ENCODE measurements at regions not wholly inside any gene's neighbourhood (a gene's known extent, or its start where the extent isn't known, plus 50 kb on each side); places are given as distances from the start of the nearest gene placed in this dataset.

- TF ChIP-seq, protein P1, sequence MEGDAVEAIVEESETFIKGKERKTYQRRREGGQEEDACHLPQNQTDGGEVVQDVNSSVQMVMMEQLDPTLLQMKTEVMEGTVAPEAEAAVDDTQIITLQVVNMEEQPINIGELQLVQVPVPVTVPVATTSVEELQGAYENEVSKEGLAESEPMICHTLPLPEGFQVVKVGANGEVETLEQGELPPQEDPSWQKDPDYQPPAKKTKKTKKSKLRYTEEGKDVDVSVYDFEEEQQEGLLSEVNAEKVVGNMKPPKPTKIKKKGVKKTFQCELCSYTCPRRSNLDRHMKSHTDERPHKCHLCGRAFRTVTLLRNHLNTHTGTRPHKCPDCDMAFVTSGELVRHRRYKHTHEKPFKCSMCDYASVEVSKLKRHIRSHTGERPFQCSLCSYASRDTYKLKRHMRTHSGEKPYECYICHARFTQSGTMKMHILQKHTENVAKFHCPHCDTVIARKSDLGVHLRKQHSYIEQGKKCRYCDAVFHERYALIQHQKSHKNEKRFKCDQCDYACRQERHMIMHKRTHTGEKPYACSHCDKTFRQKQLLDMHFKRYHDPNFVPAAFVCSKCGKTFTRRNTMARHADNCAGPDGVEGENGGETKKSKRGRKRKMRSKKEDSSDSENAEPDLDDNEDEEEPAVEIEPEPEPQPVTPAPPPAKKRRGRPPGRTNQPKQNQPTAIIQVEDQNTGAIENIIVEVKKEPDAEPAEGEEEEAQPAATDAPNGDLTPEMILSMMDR (conservative IDR thresholded peaks at IDR 0.05 in 1 of 2, IDR thresholded peaks at IDR 0.05 in 1 of 2; ENCODE audit: low read depth in 1 of 2, low read length in 2 of 2) = no peak
- no peak for TF ChIP-seq EZH2 (IDR thresholded peaks at IDR 0.05; ENCODE audit: low read length, missing control alignments)
- Histone ChIP-seq H2AFZ (ENCODE audit: low read length) (no peak overlapping the region), H3K9me3 (ENCODE audit: control insufficient read depth, insufficient read depth, low read depth, low read length) (no peaks in the 10 kb centered on the region), H3K27me3 (ENCODE audit: control insufficient read depth, insufficient read depth, low read length) (no peaks in the 10 kb centered on the region), H3K4me2 (ENCODE audit: extremely low read depth, insufficient read depth, low read length) (no peak overlapping the region), H4K20me1 (ENCODE audit: control insufficient read depth, extremely low read depth, insufficient read depth, low read length) (no peaks in the 10 kb centered on the region), H3K79me2 (ENCODE audit: control insufficient read depth, insufficient read depth, low read length) (no peaks in the 10 kb centered on the region), H3K9ac (ENCODE audit: insufficient read depth, low read length) (no peak overlapping the region), H3K4me3 (replicated peaks in 1 of 4; ENCODE audit: control extremely low read depth in 1 of 4, insufficient read depth in 1 of 4, low read depth in 3 of 4, low read length in 4 of 4) (no peak overlapping the region), H3K4me1 (ENCODE audit: control insufficient read depth, extremely low read depth, insufficient read depth, low read length) (no peaks in the 10 kb centered on the region), H3K27ac (ENCODE audit: insufficient read depth, low read length) (no peak overlapping the region), H3K36me3 (ENCODE audit: control insufficient read depth, insufficient read depth, low read length) (no peaks in the 10 kb centered on the region)
- no peak for DNase-seq (ENCODE audit: low read depth in 2 of 2)
Measured at GRCh38 chr11:92349486-92350156, 125.0 kb downstream of the FAT3 start.

DNA sequence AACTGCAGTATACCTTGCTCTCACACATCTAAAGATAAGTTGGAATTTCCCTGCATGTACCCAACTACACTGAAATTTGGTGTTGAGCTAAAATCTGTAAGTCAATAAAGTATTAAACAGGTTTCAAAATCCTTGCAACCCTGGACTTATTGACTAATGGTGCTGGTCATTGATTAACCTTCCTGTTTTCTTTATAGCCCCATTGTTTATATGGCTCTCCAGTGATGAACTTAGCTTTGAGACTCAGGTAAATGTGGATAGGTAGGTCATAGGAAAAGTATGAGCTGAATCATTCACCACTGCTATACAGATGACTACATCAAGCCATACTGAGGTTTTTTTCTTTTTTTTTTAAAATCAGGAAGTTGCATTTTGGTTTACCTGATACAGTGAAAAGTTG lies 132.7 kb downstream of the FAT3 start:
- H3K9me3 ChIP-seq (ENCODE audit: control insufficient read depth, insufficient read depth, low read depth, low read length) = no peaks in the 10 kb centered on the region
- H3K79me2 ChIP-seq (ENCODE audit: control insufficient read depth, insufficient read depth, low read length) = no peaks in the 10 kb centered on the region
- H3K4me2 ChIP-seq (ENCODE audit: extremely low read depth, insufficient read depth, low read length) = no peak overlapping the region
- no peak for TF ChIP-seq EZH2 (IDR thresholded peaks at IDR 0.05; ENCODE audit: low read length, missing control alignments)
- TF ChIP-seq, protein P1 (conservative IDR thresholded peaks at IDR 0.05 in 1 of 2, IDR thresholded peaks at IDR 0.05 in 1 of 2; ENCODE audit: low read depth in 1 of 2, low read length in 2 of 2) = no peak
- H3K9ac ChIP-seq (ENCODE audit: insufficient read depth, low read length) = no peak overlapping the region
- DNase-seq (ENCODE audit: low read depth in 2 of 2) = peak in 1 of 2 donors; percentile 8
- no peaks in the 10 kb centered on the region for H3K36me3 ChIP-seq (ENCODE audit: control insufficient read depth, insufficient read depth, low read length)
- no peaks in the 10 kb centered on the region for H3K4me1 ChIP-seq (ENCODE audit: control insufficient read depth, extremely low read depth, insufficient read depth, low read length)
- no peaks in the 10 kb centered on the region for H3K27me3 ChIP-seq (ENCODE audit: control insufficient read depth, insufficient read depth, low read length)
- H2AFZ ChIP-seq (ENCODE audit: low read length) = no peak overlapping the region
- no peak overlapping the region for H3K4me3 ChIP-seq (replicated peaks in 1 of 4; ENCODE audit: control extremely low read depth in 1 of 4, insufficient read depth in 1 of 4, low read depth in 3 of 4, low read length in 4 of 4)
- H4K20me1 ChIP-seq (ENCODE audit: control insufficient read depth, extremely low read depth, insufficient read depth, low read length) = no peaks in the 10 kb centered on the region
- no peak overlapping the region for H3K27ac ChIP-seq (ENCODE audit: insufficient read depth, low read length)

DNA sequence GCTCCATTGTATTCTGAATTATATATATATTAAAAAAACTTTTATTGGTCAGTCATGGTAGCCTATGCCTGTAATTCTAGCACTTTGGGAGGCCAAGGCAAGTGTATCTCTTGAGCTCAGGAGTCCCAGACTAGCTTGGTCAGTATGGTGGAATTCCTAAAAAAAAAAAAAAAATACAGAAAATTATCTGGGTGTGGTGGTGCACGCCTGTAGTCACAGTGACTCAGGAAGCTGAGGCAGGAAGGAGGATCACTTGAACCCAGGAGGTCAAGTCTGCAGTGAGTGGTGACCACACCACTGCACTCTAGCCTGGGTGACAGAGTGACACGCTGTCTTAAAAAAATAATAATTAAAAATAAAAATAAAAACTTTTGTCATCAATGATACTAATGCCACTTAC lies 133.2 kb downstream of the FAT3 start:
- no peak overlapping the region for H3K4me2 ChIP-seq (ENCODE audit: extremely low read depth, insufficient read depth, low read length)
- H2AFZ ChIP-seq (ENCODE audit: low read length) = no peak overlapping the region
- H4K20me1 ChIP-seq (ENCODE audit: control insufficient read depth, extremely low read depth, insufficient read depth, low read length) = no peaks in the 10 kb centered on the region
- H3K79me2 ChIP-seq (ENCODE audit: control insufficient read depth, insufficient read depth, low read length) = no peaks in the 10 kb centered on the region
- H3K27me3 ChIP-seq (ENCODE audit: control insufficient read depth, insufficient read depth, low read length) = no peaks in the 10 kb centered on the region
- H3K4me3 ChIP-seq (replicated peaks in 1 of 4; ENCODE audit: control extremely low read depth in 1 of 4, insufficient read depth in 1 of 4, low read depth in 3 of 4, low read length in 4 of 4) = no peak overlapping the region
- TF ChIP-seq EZH2 (IDR thresholded peaks at IDR 0.05; ENCODE audit: low read length, missing control alignments) = no peak
- TF ChIP-seq, protein P1 (conservative IDR thresholded peaks at IDR 0.05 in 1 of 2, IDR thresholded peaks at IDR 0.05 in 1 of 2; ENCODE audit: low read depth in 1 of 2, low read length in 2 of 2) = no peak
- H3K9me3 ChIP-seq (ENCODE audit: control insufficient read depth, insufficient read depth, low read depth, low read length) = no peaks in the 10 kb centered on the region
- H3K4me1 ChIP-seq (ENCODE audit: control insufficient read depth, extremely low read depth, insufficient read depth, low read length) = no peaks in the 10 kb centered on the region
- H3K36me3 ChIP-seq (ENCODE audit: control insufficient read depth, insufficient read depth, low read length) = no peaks in the 10 kb centered on the region
- no peak for DNase-seq (ENCODE audit: low read depth in 2 of 2)
- H3K27ac ChIP-seq (ENCODE audit: insufficient read depth, low read length) = no peak overlapping the region
- H3K9ac ChIP-seq (ENCODE audit: insufficient read depth, low read length) = no peak overlapping the region
